ENCODE measurements at regions not wholly inside any gene's neighbourhood (a gene's known extent, or its start where the extent isn't known, plus 50 kb on each side); places are given as distances from the start of the nearest gene placed in this dataset.

- DNase-seq, result no peak
These were observed 767.2 kb downstream of the TNS3 start for GRCh38 chr7:46814516-46815250.

GRCh38 chr7:46812101-46812675 is 769.7 kb downstream of the TNS3 start:
- DNase-seq, result no peak

GRCh38 chr7:46811529-46811928 is 770.4 kb downstream of the TNS3 start:
- DNase-seq, result no peak

GRCh38 chr7:46810986-46811385 is 770.9 kb downstream of the TNS3 start:
- DNase-seq, result no peak

GRCh38 chr7:46809886-46810285 is 772.0 kb downstream of the TNS3 start:
- no peak for DNase-seq

- no peak for DNase-seq
These were observed 775.1 kb downstream of the TNS3 start for GRCh38 chr7:46806856-46807255.

- DNase-seq, result no peak
These were observed 779.4 kb downstream of the TNS3 start for GRCh38 chr7:46802479-46802878.

- no peak for DNase-seq
These were observed 790.7 kb downstream of the TNS3 start for GRCh38 chr7:46791188-46791587.

- DNase-seq, result no peak
These were observed 794.9 kb downstream of the TNS3 start for GRCh38 chr7:46786995-46787394.

GRCh38 chr7:46786221-46786954 is 795.5 kb downstream of the TNS3 start:
- no peak for DNase-seq

- no peak for DNase-seq
These were observed 797.2 kb downstream of the TNS3 start for GRCh38 chr7:46784732-46785131.

- DNase-seq, result no peak
These were observed 799.9 kb downstream of the TNS3 start for GRCh38 chr7:46781901-46782439.

- no peak for DNase-seq
These were observed 805.1 kb downstream of the TNS3 start for GRCh38 chr7:46776790-46777189.

- DNase-seq, result no peak
These were observed 806.1 kb downstream of the TNS3 start for GRCh38 chr7:46775776-46776175.

- no peak for DNase-seq
These were observed 806.9 kb downstream of the TNS3 start for GRCh38 chr7:46775020-46775419.

- DNase-seq, result no peak
These were observed 807.4 kb downstream of the TNS3 start for GRCh38 chr7:46774515-46774914.

- DNase-seq, result no peak
These were observed 809.1 kb downstream of the TNS3 start for GRCh38 chr7:46772776-46773175.

- no peak for DNase-seq
These were observed 814.8 kb downstream of the TNS3 start for GRCh38 chr7:46767071-46767470.

- DNase-seq, result peak in 1 of 51 donors; percentile 1
These were observed 817.6 kb downstream of the TNS3 start for GRCh38 chr7:46764100-46764936.

- no peak for DNase-seq
These were observed 818.6 kb downstream of the TNS3 start for GRCh38 chr7:46763344-46763743.

- no peak for DNase-seq
These were observed 822.0 kb downstream of the TNS3 start for GRCh38 chr7:46759711-46760480.
